Skeletal muscle satellite cell (primary cell): ENCODE measurements at regions not wholly inside any gene's neighbourhood (a gene's known extent, or its start where the extent isn't known, plus 50 kb on each side); places are given as distances from the start of the nearest gene placed in this dataset.

ENCODE experiments used
- H3K27me3 ChIP-seq: 2 replicates; pipeline ENCODE4 v1.7.0; 2013; ENCODE audit warnings: low read length; ENCODE audit not compliant: control insufficient read depth, insufficient read depth
- H3K36me3 ChIP-seq: 2 replicates; pipeline ENCODE4 v1.7.0; 2013; ENCODE audit warnings: mild to moderate bottlenecking, control low read depth, low read length; ENCODE audit not compliant: insufficient read depth
- H3K4me1 ChIP-seq: 2 replicates; pipeline ENCODE4 v1.7.0; 2013; ENCODE audit warnings: low read length; ENCODE audit not compliant: control insufficient read depth, insufficient read depth
- H3K4me2 ChIP-seq: 2 replicates; pipeline ENCODE4 v1.7.0; 2013; ENCODE audit warnings: mild to moderate bottlenecking, low read length
- H3K4me3 ChIP-seq: 2 replicates; pipeline ENCODE4 v1.7.0; 2013; ENCODE audit warnings: low read length
- H3K9ac ChIP-seq: 2 replicates; pipeline ENCODE4 v1.7.0; 2013; ENCODE audit warnings: mild to moderate bottlenecking, low read depth, low read length, moderate library complexity
- H3K9me3 ChIP-seq: replicated peaks from 2 replicates; pipeline ENCODE4 v1.7.0; 2013; ENCODE audit warnings: mild to moderate bottlenecking, control low read depth, low read length

DNA sequence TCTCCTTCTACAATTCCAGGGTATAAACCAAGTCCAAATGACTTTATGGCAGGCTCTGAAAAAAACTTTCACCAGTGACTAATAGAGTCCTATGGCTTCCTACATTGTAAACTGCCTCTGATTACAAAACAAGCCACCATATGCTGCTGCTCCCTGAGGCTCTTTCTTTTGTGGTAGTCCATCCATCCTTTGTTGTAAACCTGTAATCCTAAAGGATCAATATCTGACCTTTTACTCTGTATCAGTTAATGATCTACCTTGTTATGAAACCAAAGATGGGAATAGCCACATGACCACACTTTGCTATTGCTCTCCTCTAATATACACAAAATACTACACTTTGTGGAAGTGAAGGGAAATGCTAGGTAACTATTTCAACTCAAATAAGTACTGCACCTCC lies 434.7 kb upstream of the AGTR1 start:
- Histone ChIP-seq H3K4me3 (no peak overlapping the region), H3K4me1 (no peaks in the 10 kb centered on the region), H3K4me2 (no peak overlapping the region), H3K36me3 (no peaks in the 10 kb centered on the region), H3K9me3 (no peaks in the 10 kb centered on the region), H3K9ac (no peak overlapping the region), H3K27me3 (no peaks in the 10 kb centered on the region)

DNA sequence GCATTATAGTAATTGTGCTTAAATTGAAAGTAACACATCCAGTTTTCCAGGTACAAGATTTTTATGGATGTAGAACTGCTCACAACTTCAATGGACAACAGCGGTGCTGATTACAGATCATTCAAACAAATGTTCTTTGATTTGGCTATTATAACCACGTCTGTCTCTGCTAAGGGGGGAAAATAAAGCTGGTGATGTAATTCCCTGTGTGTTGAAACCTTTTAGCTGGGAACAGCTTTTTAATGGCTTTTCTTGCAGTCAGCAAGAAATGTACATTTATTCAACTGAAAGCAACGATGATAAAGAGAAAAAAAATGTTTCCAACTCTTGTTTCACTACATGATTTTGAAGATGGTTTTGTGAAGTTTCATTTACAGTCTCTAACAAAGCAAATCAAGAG lies 431.9 kb upstream of the AGTR1 start:
- H3K27me3 ChIP-seq: no peaks in the 10 kb centered on the region
- H3K4me2 ChIP-seq: no peak overlapping the region
- no peaks in the 10 kb centered on the region for H3K9me3 ChIP-seq
- H3K36me3 ChIP-seq: no peaks in the 10 kb centered on the region
- H3K4me3 ChIP-seq: no peak overlapping the region
- no peaks in the 10 kb centered on the region for H3K4me1 ChIP-seq
- no peak overlapping the region for H3K9ac ChIP-seq

DNA sequence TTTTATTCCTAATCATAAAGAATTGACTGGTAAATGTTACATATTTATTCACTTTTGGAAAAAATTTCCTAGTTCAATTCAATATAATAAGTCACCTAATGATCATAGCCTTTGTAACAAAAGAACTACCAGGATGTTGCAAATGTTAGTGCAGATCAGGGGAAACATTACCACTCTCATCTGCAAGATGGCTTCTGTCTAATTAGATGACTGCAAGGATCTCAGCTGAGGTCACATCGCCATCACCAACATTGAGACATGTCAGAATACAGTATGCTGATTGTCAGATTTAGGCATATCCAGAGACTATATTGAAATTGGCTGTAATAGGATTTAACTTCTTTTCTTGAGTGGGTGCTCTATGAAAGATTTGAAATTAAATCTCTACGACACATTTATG lies 431.4 kb upstream of the AGTR1 start:
- Histone ChIP-seq H3K4me3 (no peak overlapping the region), H3K4me2 (no peak overlapping the region), H3K9me3 (no peaks in the 10 kb centered on the region), H3K36me3 (no peaks in the 10 kb centered on the region), H3K27me3 (no peaks in the 10 kb centered on the region), H3K4me1 (no peaks in the 10 kb centered on the region), H3K9ac (no peak overlapping the region)

DNA sequence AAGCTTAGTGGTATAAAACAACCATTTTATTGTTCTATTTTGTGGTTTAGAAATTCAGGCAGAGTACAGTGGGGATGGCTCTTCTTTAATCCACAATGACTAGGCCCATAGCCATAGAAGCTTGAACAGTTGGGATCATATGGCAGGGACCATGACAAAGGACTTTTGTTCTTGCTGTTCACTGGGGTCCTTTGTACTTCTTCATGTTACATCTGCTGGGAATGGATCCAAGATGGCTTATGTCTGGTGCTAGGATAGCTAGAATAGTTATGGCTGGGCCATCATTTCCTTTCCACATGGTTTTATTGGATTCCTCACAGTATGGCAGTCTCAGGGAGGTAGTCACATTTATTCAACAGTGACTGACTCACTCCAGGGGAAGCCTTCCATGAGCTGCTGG lies 427.9 kb upstream of the AGTR1 start:
- no peak overlapping the region for H3K9ac ChIP-seq
- no peaks in the 10 kb centered on the region for H3K9me3 ChIP-seq
- H3K36me3 ChIP-seq: no peaks in the 10 kb centered on the region
- no peaks in the 10 kb centered on the region for H3K4me1 ChIP-seq
- no peak overlapping the region for H3K4me2 ChIP-seq
- no peaks in the 10 kb centered on the region for H3K27me3 ChIP-seq
- H3K4me3 ChIP-seq: no peak overlapping the region

DNA sequence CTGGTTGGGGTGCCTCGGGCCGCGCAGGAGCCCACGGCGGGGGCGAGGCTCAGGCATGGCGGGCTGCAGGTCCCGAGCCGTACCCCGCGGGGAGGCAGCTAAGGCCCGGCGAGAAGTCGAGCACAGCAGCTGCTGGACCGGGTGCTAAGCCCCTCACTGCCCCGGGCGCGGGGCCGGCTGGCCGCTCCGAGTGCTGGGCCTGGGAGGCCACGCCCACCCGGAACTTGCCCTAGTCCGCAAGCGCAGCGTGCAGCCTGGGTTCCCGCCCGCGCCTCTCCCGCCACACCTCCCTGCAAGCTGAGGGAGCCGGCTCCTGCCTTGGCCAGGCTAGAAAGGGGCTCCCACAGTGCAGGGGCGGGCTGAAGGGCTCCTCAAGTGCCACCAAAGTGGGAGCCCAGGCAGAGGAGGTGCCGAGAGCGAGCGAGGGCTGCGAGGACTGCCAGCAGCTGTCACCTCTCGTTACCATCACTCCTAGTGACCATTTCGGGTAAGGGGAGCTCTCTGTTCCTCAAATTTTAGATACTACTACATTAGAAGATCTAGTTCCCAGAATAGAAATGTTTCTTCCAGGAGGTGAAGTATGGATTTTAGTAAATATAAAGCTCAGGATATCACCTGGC lies 417.0 kb upstream of the AGTR1 start:
- Histone ChIP-seq H3K4me3 (no peak overlapping the region), H3K4me1 (no peaks in the 10 kb centered on the region), H3K9ac (no peak overlapping the region), H3K36me3 (no peaks in the 10 kb centered on the region), H3K27me3 (no peaks in the 10 kb centered on the region), H3K4me2 (no peak overlapping the region), H3K9me3 (no peaks in the 10 kb centered on the region)

DNA sequence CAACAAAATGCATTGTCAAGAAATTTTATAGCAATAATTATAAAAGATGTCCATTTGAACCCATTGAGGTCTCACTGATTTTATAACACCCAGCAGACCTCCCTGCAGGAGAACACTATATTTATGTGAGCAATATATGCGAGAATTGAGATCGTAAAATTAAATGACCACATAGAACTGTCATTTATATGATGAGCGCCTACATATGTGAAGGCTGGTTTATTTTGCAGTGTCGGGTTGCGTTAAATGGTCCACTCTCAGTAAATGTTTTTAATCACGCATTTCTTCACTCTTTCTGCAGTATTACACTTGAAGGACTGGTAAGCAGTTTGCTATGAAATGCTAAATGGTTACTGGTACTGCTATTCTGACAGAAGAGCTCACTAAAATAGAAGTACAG lies 408.5 kb upstream of the AGTR1 start:
- Histone ChIP-seq H3K9ac (no peak overlapping the region), H3K4me2 (no peak overlapping the region), H3K27me3 (no peaks in the 10 kb centered on the region), H3K4me3 (no peak overlapping the region), H3K36me3 (no peaks in the 10 kb centered on the region), H3K9me3 (no peaks in the 10 kb centered on the region), H3K4me1 (no peaks in the 10 kb centered on the region)

DNA sequence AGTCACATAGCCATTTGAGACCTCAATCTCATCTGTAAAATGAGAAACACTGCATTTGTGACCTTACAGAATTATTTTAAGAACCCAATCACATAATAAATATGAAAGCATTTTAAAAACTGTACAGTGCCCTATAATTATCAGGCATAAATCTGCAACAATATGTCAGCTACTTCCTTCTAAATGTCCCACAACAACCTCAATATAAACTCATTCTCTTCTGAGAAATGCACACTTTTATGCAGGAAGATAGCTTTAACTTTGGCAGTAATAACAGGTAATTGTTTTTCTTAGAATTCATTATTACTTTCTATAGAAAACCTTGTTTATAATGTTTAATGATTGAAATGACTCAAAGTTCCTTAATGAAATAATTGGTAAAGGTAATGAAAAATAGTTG lies 400.7 kb upstream of the AGTR1 start:
- Histone ChIP-seq H3K4me3 (no peak overlapping the region), H3K36me3 (no peaks in the 10 kb centered on the region), H3K4me2 (no peak overlapping the region), H3K27me3 (no peaks in the 10 kb centered on the region), H3K9me3 (no peaks in the 10 kb centered on the region), H3K4me1 (no peaks in the 10 kb centered on the region), H3K9ac (no peak overlapping the region)

DNA sequence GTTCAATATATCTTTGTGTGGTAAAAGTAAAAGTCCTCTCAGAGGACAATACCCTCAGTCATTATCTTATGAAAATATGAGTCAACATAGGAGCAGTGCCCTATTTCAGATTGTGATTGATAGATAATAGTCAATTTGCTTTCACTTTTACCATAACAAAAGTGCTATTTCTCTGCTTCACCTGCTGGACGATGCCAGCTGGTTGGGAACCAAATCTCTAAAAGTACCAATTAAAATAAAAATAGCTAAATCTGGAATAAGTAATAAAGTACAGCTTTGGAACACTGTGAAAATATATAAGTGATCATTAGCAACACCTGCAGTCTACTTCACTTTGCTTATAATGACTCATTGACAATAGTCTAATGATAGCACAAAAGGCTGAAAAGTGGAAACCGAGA lies 390.3 kb upstream of the AGTR1 start:
- Histone ChIP-seq H3K9ac (no peak overlapping the region), H3K4me2 (no peak overlapping the region), H3K27me3 (no peaks in the 10 kb centered on the region), H3K36me3 (no peaks in the 10 kb centered on the region), H3K4me3 (no peak overlapping the region), H3K4me1 (no peaks in the 10 kb centered on the region), H3K9me3 (no peaks in the 10 kb centered on the region)

DNA sequence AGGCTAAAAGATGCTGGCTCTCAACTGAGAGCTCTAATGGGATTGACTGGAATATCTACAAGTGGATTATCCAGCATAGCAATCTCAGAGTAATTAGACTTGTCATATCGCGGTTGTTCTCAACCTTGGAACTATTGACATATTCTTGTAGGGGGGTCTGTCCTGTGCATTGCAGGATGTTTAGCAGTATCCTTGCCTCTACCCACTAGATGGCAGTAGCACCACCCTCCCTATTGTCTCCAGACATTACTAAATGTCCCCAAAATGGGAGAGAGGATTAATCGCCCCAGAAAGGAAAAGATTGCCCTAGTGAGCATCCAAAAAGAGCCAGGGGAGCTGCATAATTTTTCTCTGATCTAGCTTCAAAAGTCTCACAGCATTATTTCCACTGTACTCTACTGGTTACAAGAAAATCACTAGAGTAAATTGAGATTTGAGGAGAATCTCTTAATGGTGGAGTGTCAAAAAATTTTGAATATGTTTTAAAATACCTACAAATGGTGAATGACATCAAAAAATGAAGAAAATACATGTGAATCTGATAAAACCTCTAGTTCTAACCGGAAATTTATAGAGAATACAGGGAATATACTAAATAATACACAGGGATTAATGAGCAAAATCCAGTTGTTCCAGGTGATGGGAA lies 388.2 kb upstream of the AGTR1 start:
- Histone ChIP-seq H3K4me3 (no peak overlapping the region), H3K36me3 (no peaks in the 10 kb centered on the region), H3K4me1 (no peaks in the 10 kb centered on the region), H3K9ac (no peak overlapping the region), H3K4me2 (no peak overlapping the region), H3K27me3 (no peaks in the 10 kb centered on the region), H3K9me3 (no peaks in the 10 kb centered on the region)

DNA sequence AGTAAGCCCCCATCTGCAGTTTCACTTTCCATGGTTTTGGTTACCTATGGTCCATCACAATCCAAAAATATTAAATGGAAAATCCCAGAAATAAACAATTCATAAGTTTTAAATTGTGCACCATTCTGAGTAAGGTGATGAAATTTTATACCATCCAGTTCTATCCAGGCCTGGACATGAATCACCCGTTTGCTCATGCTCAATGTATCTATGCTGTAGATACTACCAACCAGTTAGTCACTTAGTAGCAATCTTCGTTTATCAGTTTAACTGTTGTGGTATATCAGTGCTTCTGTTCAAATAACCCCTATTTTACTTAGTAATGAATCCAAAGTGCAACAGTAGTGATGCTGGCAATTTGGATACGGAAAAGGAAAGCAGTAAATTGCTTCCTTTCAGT lies 381.9 kb upstream of the AGTR1 start:
- H3K36me3 ChIP-seq: no peaks in the 10 kb centered on the region
- no peak overlapping the region for H3K4me3 ChIP-seq
- peaks cover 16% of the 10 kb centered on the region for H3K4me1 ChIP-seq
- H3K9ac ChIP-seq: no peak overlapping the region
- H3K9me3 ChIP-seq: no peaks in the 10 kb centered on the region
- no peaks in the 10 kb centered on the region for H3K27me3 ChIP-seq
- H3K4me2 ChIP-seq: no peak overlapping the region

DNA sequence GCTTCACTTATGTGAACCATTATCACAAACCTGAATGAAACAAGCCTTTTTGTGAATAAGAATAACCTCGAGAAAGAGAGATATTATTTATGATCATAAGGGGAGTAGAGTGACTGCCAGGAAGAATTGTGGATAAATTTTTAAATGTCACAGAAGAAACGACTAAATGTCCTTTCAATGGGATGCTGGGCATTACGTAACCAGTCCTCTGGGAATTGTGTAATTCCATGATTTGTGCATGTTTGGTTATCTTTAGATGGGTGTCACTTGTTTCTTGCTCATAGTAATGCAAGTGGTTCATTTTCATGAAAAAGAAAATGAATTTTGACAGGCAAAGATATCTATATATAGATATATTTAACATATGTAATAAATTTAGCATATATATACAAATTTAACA lies 379.5 kb upstream of the AGTR1 start:
- no peak overlapping the region for H3K9ac ChIP-seq
- H3K4me2 ChIP-seq: no peak overlapping the region
- H3K4me3 ChIP-seq: no peak overlapping the region
- H3K27me3 ChIP-seq: no peaks in the 10 kb centered on the region
- H3K36me3 ChIP-seq: no peaks in the 10 kb centered on the region
- peaks cover 16% of the 10 kb centered on the region for H3K4me1 ChIP-seq
- H3K9me3 ChIP-seq: no peaks in the 10 kb centered on the region

DNA sequence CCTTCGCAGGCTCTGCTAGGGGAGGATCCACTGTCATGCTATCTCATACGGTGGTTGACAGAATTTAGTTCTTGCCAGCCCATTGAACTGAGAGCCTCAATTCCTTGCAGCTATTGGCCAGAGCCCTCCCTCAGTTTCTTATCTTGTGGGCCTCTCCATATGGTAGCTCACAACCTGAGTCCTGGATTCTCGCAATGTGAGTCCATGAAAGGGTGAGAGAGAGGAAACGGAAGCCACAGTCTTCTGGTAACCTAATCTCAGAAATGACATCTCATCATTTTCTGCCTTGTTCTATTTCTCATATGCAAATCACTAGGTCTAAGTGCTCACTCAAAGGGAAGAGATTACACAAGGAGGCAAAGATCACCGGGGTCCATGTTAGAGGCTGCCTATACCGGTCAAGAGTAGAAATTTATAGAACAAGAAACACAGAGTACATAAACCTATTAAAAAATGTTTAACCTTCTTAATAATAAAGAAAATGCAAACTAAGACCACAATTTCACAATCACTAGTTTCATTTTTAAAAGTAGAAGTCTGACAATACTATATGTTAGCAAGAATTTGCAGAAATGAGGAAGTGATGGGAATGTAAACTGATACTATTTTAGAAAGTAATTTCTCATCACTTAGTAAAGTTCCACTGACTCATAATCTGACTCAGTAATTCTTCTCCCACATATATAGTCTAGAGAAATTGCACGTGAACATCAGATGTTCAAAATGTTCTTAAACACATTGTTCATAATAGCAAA lies 378.4 kb upstream of the AGTR1 start:
- H3K27me3 ChIP-seq: no peaks in the 10 kb centered on the region
- H3K4me3 ChIP-seq: no peak overlapping the region
- H3K36me3 ChIP-seq: no peaks in the 10 kb centered on the region
- no peaks in the 10 kb centered on the region for H3K9me3 ChIP-seq
- peaks cover 16% of the 10 kb centered on the region for H3K4me1 ChIP-seq
- H3K9ac ChIP-seq: peak overlapping the region; percentile 49
- peak overlapping the region; percentile 61 for H3K4me2 ChIP-seq
